NCI-H345 treated with DMSO at 0.1 percent for 48 hours (cell line): ENCODE measurements at regions not wholly inside any gene's neighbourhood (a gene's known extent, or its start where the extent isn't known, plus 50 kb on each side); places are given as distances from the start of the nearest gene placed in this dataset.
"Not testable (repeated sequence)": the region's sequence is repeated elsewhere in the genome, so short reads cannot be mapped to it uniquely, and the experiment has no call there.

Experiments
- DNase-seq: peaks from one replicate; lab custom pipeline; 2025; ENCODE audit not compliant: unreplicated experiment; lab: John Stamatoyannopoulos, UW

DNA sequence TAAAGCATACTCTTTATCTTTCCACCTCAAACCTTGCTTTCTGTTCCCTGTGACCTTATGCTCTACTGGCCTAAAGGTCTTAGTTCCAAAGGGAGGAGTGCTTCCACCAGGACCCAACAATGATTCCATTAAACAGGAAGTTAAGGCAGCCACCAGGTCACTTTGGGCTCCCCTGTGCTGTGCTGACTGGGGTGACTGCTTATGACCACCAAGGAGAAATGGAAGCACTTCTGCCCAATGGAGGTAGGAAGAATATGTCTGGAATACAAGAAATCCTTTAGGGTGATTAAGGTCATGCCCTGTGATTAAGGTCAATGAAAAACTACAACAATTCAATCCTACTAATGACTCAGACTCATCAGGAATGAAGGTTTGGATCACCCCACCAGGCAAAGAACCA is 233.8 kb upstream of the CDH11 start:
- no peak for DNase-seq

DNA sequence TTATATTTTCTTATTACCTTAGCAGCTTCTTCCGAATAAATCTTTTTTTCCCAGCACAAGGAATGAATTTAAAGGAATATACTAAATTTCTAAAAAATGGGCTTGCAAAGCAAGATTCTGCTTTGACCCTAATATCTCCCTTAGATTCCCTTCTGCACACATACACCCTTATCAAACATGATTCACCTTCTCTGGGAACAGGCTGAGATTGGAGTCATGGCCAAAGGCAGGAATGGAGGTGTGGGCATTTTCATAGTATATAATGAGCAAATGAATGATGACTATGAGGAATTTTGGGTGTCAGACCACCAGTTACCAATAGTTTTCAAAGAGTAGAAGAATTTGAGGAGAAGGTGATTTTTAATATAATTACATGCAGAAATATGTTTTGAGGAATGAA is 231.3 kb upstream of the CDH11 start:
- DNase-seq, result no peak

DNA sequence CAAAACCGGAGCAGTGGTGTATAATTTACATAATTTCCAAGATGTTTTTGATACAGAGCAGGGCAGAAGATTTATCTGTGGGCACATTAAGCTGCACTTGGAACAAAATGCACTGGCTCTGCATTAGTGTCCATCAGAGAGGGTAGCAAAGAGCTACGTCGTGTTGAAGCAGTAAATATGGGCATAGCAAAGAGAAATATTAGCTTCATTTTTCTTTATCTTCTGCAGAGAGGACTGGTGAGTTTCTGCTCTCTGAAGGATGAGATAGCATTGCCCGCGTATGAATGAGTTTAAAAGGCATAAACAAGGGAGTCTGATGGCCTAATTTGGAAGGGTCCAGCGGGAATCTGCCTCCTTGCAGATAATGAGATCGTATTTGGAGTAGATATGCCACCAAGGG is 227.8 kb upstream of the CDH11 start:
- DNase-seq, result no peak

DNA sequence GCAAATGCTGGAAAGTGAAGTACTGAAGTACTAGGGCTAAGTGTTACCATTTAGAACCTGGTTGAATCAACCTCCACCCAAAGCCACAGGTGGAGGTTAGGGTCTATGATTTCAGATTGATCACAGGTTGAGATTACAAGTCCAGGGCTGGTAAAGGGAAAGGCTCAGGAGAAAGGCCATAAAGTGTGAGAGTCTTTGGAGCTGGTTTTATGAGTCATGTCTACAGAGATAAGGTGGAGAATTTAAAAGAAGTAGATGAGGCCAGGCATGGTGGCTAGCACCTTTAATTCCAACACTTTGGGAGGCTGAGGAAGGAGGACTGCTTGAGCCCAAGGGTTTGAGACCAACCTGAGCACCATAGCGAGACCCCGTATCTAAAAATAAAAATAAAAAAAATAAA is 221.7 kb upstream of the CDH11 start:
- DNase-seq, result no peak

DNA sequence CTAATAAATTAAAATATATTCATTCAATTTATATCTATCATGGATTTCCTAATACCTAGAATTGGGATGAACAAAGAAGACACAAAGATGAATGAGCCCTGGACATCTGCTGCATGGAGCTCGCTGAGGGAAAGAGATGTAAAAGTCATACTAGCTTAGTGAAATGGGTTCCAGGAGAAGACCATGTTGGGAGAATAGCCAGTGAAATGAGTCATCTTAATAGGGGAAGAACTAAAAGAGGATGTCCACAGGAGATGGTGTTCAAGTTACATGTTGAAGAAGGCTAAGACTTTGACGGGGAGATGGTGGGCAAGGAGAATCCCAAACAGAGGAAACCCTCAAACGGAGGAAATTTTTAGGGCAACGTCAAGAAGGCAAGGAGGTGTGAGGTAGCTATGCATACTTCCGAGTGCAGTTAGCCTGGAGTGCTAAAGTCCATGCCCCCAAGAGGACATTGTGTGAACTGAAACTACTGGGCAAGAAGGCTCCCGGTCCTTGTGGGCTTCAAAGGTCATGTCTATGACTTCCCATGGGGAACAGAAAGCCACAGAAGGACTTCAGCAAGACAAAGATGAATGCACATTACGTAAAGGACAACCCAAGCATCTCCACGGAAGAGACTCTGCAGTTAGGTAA is 220.5 kb upstream of the CDH11 start:
- DNase-seq, result no peak

DNA sequence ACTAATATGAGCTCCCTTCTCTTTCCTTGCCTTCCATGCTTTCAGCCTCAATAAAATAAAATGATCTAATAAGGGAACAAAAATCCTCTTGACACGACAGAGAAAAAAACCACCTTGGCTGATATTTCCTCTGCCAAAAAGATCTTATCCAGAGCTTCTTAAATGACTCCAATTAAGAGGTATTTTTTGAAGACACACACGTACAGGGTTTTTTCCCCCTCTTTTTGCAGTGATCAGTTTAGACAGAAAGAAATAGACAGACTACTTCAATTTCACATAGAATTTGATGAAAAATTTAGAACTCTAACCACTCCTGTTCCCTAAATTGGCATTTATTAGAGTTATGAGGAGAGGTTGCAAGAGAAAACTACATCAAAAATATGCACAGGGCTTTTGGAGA is 217.2 kb upstream of the CDH11 start:
- no peak for DNase-seq

DNA sequence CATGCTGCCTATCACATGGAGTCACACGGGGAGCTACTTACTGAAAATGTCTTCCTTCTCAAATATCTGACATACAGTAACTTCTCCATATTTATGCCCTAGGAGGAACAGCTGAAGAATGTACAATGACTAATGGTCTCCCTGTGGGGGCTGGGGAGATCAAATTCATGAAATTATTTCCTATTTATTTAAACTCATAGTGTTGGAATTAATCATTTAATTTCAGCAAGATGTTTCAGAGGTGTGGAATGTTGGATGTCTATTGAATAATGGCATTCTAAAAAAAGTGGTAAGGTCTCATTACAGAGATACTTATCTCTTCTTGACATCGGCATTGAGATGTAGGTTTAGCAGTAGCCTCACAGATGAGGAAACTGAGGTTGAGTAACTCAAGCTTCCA is 214.3 kb upstream of the CDH11 start:
- no peak for DNase-seq

DNA sequence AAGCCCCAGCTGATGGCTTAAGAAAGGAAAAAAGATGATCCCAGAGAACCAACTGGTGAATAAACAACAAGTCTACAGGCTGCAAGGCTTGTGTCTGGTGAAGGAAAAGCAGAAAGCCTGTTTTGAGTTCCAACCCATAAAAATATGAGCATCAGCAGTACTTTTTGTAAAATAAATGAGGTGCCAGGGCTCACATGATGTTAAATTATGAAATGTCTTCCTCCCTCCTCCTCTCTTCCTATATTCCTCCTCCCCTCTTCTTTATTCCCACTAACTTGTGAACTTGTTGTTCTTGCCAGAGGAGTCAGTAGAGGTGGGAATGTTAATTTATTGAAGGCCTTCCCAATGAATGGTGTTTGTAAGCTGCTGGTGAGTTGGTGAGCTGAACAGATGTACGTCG is 212.2 kb upstream of the CDH11 start:
- DNase-seq, result no peak

DNA sequence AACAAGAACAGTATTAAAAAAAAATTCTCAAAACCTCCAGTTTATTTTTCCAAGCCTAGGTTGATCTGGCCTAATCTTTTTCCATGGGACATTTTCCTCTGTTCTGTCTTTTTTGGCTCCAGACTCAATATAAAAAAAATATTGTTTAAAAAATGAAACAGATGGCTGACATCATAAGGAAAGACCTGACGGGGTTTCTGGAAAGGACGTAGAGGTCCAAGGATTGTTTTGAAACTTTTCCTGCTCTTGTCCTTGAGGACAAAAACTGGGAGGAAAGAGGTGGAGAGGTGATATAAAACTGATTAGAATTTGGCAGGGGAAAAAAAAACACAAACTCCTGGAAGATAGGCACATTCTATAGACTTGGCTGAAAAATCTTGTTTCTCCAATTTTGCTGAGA is 211.4 kb upstream of the CDH11 start:
- DNase-seq, result no peak

DNA sequence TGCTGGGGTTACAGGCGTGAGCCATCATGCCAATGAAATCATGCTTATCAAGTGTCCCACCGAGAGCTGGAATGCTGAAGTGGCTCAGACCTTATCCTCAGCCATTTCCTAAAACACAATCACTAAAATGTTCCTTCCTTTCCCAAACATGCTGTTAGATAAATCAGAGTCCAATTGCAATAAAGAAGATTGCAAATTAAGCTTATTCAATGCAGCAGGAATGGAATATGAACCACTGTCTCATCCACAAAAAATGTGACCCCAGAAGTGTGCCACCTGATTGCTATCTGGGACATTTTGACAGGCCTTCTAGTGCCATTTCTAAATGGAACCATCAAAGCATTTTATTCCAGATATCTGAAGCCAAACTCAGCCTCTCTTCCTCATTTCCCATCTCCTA is 205.5 kb upstream of the CDH11 start:
- no peak for DNase-seq

DNA sequence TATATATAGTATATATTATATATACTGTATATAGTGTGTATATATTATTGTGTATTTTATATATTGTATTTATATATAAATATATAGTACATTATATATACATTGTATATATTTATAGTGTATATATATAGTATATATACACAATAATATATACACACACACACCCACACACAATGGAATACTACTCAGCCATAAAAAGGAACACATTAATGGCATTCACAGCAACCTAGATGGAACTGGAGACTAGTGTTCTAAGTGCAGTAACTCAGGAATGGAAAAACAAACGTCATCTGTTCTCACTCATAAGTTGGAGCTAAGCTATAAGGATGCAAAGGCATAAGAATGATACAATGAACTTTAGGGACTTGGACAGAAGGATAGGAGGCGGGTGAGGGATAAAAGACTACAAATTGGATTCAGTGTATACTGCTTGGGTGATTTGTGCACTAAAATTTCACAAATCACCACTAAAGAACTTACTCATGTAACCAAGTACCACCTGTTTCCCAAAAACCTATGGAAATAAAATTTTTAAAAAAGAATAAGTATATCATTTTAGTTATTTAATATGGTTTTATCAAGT is 201.9 kb upstream of the CDH11 start:
- no peak for DNase-seq

DNA sequence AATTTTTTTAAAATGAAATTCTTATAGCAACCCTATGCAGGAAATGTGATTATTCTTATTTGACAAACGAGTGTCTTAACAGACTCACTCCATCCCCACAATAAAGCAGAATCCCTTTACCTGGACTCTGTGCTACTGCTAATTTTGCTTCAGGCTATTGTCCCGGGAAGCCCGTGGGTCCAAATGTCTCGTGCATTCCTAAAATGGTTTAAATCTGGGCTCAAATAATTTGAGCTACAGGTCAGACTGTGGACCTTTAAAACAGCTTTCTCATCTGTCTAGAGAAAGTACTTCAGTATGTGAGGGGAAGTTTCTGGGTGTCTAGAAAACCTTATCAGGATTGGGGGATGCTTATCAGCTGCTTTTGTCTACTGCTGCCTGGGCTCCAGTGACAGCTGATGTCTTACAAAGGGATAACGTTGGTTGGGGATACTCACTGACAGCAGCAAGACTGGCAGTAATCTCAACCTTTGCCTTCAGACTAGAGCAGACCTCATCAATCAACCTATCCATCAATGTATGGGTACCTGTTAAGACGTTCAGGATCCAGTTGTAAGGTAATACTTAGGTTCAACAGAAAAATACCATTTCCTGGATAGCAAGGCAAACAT is 197.9 kb upstream of the CDH11 start:
- DNase-seq, result no peak

DNA sequence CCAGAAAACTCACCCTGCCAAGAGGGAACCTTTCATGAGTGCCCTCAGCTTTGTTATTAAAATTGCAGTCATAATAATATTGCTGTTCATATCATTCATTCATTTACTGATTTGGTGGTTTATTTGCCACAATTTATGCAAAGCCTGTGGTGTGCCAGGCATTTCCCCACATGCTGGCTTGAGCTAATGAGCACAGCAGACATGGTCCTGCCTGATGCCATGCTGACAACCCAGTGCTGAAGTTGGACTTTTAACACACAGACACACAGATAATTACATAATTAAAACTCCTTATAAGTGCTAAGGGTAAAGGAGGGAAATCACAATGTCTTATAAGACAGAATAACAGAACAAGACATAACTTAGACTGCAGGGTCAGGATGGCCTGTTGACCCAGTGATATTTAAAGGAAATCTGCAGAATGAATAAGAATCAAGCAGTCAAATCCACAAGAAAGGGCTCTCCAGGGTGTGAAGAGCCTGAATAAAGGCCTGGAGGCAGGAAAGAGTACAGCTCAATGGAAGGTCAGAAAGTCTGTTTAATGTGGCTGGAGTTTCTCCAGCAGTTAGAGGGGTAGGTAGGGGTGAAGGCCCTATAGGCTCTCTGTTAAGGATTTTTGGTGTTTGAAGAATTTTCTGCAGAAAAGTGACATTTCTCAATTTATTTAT is 196.9 kb upstream of the CDH11 start:
- no peak for DNase-seq

DNA sequence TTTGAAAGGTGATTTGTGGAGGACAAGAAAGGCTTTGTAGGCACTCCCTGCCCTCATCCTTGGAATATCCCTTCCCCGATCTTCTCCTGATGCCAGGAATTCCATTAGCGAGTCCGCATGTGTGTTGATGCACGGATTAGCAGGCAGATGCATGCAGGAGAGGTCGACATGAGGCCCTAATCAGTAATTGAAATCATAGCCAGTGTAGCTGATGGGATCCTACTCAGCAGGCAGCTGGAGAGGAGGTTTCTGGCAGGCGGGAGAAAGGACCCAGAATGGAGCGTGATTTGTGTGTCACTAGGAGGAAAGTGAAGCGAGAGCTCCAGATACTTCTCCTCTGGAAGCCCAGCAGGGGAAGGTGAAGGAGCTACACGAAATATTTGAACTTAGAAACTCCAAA is 196.3 kb upstream of the CDH11 start:
- no peak for DNase-seq

DNA sequence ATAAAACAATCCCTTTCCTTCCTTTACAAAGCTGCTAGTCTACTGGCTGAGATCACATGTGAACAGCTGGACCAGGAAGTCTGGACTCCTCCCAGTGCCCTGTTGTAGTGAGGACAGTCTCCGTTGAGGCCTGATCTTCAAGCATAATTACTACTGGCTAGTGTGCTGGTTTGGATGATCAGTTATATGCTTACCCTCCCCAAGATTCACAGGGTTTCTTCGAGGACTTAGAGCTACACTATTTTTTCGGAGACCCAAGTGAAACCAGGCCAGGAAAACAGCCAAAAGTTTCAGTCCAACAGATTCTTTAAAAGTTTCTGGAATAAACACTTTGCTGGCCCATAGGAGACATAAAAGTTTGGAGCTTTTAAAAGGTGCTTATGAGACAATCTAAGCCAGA is 194.9 kb upstream of the CDH11 start:
- no peak for DNase-seq

DNA sequence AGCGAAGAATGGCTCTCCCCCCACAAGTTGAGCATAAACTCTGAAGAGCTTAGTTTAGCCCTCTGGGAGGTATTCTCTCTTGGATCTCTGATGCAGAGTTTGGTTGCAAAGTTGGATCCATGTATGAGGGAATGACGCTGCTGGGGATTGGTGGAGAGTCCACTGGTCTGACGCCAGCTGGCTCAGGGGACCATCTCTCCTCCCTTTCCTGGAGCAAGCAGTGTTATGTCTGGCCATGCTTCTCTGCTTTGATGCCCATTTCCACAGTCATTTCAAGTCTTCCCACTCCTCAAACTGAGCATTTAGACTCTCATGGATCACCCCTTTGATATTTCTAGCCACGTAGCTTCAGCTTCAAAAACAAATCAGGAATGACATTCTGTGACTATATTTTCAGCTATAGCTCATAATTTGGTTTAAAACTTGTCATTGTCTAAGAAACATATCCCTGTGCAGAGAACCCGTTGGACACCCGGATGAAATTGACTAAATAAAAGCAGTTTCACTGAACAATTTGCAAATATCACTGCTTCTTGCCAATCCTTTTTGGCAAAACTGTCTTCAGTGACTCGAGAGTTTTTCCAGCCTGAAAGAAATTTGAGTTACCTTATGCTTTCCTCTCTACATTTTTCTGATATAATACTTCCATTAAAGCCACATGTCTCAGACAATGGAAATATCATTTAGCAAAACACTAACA is 193.4 kb upstream of the CDH11 start:
- no peak for DNase-seq

DNA sequence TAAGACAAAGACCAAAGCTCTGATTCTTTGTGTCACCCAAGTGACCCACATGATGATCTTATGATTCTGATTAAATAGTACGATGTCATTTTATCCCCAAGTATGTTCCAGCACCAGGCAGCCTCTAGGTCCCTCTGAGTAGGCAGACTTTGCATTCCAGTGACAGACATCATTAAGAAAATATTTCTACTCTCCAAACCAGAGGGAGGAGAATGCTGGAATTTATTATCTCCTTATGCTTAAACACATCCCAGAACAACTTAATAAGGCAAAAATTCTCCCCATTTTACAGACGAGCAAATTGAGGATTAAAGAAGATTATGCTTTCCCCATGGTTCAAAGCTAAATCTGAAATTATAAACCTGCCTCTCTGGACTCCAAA is 192.8 kb upstream of the CDH11 start:
- DNase-seq, result no peak

DNA sequence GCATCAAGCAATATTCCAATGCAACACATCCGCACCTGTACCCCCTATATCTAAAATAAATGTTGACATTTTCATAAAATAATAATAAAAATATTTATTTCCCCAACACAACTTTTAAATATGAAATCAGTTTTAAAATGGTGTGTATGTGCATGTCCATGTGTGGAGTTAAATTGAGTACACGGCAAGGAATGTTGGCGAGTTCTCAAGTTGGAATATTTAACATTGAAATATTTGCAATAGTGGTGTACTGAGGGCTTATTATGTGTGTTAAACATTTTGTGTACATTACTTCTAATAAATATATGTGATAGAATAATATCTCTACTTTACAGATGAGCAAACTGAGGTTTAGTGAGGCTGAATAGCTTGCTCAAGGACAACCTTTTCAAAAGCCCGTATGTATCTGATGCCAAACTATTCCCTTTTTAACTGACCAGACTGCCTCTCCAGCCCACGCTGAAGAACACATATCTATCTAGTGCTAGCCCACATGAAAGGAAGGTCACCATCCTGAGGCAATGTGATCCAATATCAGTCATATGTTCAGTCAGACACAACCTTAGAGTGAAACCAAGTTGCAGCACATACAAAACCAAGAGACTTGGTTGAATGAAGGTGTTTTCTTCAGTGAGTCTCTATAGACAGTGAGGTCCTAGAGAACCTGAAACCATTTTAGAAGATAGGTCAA is 192.2 kb upstream of the CDH11 start:
- DNase-seq, result no peak

DNA sequence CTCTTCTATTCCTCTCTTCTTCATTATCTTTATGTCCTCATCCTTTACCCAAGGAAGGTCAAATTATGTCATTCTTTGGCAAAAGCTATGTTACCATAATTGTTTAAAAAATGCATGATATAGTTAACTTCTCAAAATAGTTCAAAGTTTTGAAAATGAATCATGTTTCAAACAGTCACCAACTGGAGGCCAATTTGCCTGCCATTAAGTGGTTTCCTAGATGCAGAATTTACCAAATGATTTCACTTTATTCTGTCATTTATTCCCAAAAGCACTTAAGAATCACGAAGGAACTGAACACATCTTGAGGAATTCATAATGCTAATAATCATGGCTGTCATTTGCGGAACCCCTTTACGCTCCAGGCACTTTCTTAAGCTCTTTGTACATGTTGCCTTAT is 190.9 kb upstream of the CDH11 start:
- DNase-seq, result no peak

DNA sequence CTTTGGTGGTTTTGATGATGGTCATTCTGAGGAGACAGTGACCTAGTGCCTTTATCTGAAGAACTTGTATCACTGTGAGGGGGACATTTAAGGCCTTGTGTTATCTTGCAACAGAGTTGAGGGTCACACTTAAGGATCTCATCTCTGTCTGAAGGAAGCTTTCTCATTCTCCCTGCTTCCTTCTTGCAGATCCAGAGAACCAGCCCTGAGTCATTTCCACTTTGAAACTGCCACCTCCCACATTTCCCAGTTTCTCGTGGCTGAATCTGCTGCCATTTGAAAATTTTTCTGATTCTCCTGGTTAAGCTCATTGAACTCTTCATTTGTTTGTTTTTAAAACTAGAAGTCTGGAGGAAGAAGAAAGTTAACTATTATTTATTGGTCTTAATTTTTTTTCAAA is 190.2 kb upstream of the CDH11 start:
- no peak for DNase-seq

DNA sequence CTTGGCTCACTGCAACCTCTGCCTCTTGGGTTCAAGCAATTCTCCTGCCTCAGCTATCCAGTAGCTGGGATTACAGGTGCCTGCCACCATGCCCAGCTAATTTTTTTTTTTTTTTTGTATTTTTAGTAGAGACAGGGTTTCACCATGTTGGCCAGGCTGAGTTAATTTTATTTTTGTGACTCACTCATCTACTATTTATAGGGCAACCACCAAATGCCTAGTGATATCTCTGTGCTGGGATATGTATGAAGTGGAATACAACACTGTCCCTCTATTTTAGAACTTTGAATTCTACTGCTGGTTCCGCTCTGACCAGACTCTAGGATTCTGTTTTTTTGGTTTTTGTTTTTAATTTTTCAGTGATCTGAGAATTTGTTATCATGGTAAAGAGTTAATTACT is 188.6 kb upstream of the CDH11 start:
- not testable (repeated sequence) for DNase-seq
